NCI-H2171 (cell line): ENCODE measurements at regions not wholly inside any gene's neighbourhood (a gene's known extent, or its start where the extent isn't known, plus 50 kb on each side); places are given as distances from the start of the nearest gene placed in this dataset.
"Not testable (repeated sequence)": the region's sequence is repeated elsewhere in the genome, so short reads cannot be mapped to it uniquely, and the experiment has no call there.

Source experiments
- DNase-seq: peaks from one replicate; lab custom pipeline; 2025; lab: John Stamatoyannopoulos, UW

DNA sequence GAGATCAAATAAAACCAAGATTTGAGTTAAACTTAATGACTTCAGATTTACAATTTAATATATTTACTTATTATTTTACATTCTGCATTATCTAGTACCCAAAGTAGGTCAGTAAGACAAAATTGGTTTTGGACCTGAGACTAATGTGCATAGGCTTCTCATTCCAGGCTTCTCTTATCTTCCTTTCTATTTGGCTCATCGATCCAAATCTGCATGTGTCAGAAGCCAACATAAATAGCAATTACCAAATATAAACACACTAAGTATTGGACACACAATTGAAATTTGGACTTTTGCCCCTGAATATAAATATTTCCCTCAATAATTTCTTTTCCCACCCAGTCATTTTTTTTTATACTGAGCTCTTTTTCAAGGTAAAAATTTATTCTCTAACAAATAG lies 290.6 kb upstream of the ARHGEF26 start:
- no peak for DNase-seq

DNA sequence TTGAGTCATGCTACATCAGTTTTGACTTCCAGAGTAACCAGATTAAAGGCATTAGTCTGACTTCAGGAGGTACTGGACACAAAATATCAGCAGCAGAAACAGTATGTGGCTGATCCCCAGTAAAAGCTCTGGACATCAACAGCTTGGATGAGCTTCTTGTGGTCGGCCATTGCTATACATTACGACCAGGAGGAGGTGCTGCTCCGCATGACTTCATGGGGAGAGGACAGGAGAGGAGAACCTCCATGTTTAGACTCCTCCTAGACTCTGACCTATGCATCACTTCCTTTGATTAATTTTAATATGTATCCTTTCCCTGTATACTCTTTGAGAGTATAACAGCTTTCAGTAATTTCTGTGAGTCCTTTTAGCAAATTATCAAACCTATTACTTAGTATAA lies 285.6 kb upstream of the ARHGEF26 start:
- DNase-seq = no peak

- no peak for DNase-seq
These were observed 280.7 kb upstream of the ARHGEF26 start for GRCh38 chr3:153840487-153840886.

- DNase-seq = no peak
These were observed 277.2 kb upstream of the ARHGEF26 start for GRCh38 chr3:153843994-153844393.

DNA sequence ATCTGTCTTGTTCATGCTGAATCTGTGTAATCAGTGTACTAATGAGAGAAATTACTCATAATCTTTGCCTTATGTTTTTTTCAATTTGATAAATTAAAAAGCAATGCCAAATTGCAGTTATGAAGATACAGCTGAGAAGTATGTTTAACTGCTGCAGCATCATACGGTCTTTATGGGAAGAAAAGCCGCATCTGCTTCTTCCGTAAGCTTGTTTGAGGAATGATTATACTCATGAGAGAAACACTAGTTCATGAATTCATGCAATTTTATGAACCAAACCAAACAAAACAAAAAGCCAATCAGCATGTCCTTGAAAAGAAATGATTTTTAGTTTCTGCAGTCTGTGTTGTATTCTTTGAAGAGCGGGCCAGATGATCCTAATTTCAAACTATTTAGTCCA lies 275.9 kb upstream of the ARHGEF26 start:
- no peak for DNase-seq

GRCh38 chr3:153848702-153849101 lies 272.5 kb upstream of the ARHGEF26 start:
- no peak for DNase-seq

DNA sequence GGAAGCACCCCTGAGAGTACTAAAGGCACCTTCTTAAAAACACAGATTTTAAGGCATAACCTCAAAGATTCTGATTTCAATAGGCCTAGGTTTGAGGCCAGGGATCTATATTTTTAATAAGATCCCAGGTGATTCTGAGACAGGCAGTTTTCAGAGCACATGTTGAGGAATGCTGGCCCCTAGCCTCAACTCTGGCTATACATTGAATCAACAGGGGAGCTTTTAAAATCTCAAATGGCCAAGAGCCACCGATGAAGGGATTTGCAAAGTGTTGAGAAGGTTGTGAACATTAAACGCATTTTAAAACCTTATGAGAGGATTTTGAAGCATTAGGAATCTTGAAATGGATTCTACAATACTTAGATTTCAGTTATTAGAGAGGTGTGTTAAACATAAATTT lies 268.8 kb upstream of the ARHGEF26 start:
- no peak for DNase-seq

DNA sequence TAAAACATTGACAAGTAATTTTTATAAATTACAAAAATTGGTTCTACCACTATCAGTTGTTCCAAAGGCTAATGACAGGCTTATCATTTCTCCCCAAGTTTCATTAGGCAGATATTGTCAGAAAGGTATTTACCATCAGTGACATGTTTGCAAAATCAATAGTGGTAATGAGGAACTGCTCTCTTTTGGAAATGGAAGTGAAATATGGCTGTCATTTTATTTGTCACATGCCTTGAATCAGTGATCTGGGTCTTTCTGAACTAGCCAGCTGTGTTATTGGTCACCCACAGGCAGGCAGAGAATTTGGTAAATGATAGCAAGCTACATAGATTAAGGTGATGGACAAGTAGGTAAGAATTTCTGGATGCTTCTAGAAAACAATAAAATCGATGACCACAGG lies 268.0 kb upstream of the ARHGEF26 start:
- DNase-seq = no peak

GRCh38 chr3:153855772-153856171 lies 265.4 kb upstream of the ARHGEF26 start:
- no peak for DNase-seq

- DNase-seq = no peak
These were observed 264.3 kb upstream of the ARHGEF26 start for GRCh38 chr3:153856932-153857331.

GRCh38 chr3:153864793-153865192 lies 256.4 kb upstream of the ARHGEF26 start:
- no peak for DNase-seq

DNA sequence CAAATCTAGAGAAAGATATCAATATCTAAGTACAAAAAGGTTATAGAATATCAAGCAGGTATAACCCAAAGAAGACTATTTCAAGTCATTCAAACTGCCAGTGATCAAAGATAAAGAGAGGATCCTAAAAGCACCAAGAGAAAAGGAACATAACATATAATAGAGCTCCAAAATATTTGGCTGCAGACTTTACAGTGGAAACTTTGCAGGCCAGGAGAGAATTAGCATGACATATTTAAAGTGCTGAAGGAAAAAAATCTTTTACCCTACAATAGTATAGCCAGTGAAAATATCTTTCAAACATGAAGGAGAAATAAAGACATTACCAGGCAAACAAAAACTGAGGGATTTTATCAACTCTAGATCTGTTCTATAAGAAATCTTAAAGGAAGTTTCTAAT lies 254.3 kb upstream of the ARHGEF26 start:
- DNase-seq = no peak

DNA sequence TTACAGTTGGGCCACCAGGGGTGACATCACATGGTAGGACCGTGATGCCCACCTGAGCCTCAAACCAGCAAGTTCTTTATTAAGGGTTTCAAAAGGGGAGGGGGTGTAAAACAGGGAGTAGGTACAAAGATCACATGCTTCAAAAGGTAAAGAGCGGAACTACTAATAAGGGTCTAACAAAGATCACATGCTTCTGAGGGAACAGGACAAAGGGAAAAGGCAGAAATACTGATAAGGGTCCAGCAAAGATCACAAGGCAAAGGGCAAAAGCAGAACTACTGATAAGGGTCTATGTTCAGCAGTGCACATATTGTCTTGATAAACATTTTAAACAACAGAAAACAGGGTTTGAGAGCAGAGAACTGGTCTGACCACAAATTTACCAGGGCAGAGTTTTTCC lies 246.8 kb upstream of the ARHGEF26 start:
- not testable (repeated sequence) for DNase-seq

GRCh38 chr3:153880493-153880892 lies 240.7 kb upstream of the ARHGEF26 start:
- no peak for DNase-seq

- DNase-seq = no peak
These were observed 240.0 kb upstream of the ARHGEF26 start for GRCh38 chr3:153881201-153881600.

GRCh38 chr3:153885359-153885758 lies 235.8 kb upstream of the ARHGEF26 start:
- no peak for DNase-seq

DNA sequence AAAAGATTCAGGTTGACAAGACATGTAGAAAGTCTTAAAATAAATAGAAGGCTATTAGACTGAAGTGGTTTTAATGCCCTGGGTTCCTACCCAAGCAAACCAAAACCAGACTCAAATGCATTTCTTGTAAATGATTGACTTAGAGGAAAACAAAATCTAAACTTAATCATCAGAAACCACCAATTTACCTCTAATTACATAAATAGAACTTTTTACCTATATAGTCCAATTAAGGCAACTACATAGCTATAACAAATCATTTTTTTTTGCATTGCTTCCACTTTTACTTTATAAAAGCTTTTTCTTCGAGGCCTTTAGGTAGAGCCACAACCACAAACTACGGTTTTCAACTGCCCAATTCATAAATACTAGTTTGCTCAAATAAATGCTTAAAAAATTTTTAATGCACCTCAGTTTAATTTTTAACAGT lies 231.3 kb upstream of the ARHGEF26 start:
- DNase-seq = no peak

- DNase-seq = no peak
These were observed 229.1 kb upstream of the ARHGEF26 start for GRCh38 chr3:153892126-153892525.

GRCh38 chr3:153894857-153895256 lies 226.3 kb upstream of the ARHGEF26 start:
- no peak for DNase-seq

DNA sequence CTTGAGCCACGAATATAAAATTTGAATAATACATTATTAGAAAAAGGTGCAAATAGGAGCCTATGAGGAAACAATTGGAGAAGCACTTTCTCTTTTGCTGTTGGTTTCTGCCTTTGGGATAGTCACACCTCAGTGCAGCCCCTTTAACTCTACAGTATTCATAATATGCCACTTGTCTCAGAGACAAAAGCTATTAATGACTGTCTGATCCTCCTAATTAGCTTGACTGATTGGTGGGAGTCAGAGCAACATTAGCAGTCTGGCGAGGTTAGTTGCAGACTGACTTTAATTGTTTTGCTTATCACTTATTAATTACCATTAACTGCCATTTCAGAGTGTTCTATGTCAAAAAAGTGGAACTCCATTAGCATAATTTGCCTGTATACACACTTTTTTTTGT lies 225.0 kb upstream of the ARHGEF26 start:
- DNase-seq = no peak

DNA sequence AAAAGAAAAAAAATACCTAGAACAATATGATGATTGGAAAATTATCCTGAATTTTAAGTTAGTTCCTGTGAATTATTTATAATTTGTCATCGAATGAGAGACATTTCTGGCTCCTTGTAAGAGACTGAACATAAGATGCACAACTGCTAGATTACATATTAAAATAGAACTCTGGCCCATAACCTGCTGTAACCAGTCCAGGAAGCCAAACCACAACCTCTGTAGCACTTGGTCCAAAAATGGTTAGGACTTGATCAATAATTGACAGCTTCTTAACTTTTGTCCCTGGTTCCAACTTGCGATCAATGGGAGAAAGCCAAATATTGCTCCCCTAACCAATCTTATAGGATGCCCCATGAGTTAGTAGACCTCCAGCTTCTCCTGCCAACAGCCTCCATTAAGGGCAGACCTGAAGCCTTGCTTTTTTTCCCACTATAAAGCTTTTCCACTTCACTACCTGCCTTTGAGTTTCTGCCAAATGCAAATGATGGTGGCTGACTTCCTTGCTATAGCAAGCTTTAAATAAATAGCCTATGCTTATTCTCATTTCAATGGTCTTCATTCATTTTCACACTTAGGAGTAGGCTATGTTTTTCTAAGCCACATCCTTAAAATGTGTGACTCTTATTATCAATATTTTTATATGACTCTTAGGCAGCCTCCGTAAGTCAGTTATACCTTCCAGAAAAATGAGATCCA lies 224.0 kb upstream of the ARHGEF26 start:
- no peak for DNase-seq

- DNase-seq = no peak
These were observed 223.3 kb upstream of the ARHGEF26 start for GRCh38 chr3:153897842-153898241.

DNA sequence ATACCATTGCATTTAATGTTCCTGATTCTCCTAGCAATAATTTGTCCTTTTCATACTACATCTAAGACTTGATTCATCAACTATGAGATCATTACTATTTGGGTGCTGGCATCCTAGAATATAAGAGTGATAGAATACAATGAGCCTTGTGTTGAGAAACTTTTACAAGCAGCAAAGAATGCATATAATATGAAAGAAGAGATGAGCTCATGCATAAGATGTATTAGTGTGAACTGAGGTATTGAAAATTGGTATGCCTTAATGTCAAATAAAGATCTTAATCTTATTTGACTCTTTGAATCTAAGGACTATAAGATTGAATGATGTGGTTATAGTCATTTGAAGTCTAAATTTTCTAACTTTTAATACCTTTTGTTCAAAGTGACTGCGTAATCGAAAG lies 220.0 kb upstream of the ARHGEF26 start:
- no peak for DNase-seq

DNA sequence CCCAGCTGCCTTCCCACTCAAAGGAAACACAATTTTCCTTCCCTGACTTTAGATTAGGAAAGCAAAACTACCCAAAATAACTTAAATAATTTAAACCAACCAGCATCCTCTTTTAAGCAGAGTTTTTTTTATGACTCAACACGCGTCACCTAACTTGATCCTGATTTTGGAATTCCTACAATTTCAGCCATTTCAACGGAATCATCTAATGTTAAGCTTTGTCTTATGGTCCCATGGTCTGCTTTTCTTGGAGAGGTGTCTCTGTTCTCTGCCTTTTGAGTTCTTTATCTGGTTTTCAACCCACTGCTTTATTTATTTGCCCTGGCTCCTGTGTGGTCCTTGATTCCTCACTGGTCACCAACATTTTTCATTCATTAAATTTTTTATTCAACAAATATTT lies 219.2 kb upstream of the ARHGEF26 start:
- no peak for DNase-seq

GRCh38 chr3:153903430-153903829 lies 217.8 kb upstream of the ARHGEF26 start:
- no peak for DNase-seq
